A673 (cell line): ENCODE measurements at regions not wholly inside any gene's neighbourhood (a gene's known extent, or its start where the extent isn't known, plus 50 kb on each side); places are given as distances from the start of the nearest gene placed in this dataset.

Source experiments
- BruUV-seq: library from RNA; stranded (reverse); fragments of 400-500 nt; replicated peaks from 2 replicates; lab custom pipeline; 2021; lab: Mats Ljungman, UMichigan
- CTCF ChIA-PET: fragments of 300-600 bp; sonication (Branson Sonifier 250); formaldehyde crosslinking; loops from one replicate; lab custom pipeline; 2022; ENCODE audit warnings: antibody characterized with exemption; lab: Charles Lee
- POLR2A ChIA-PET: fragments of 300-600 bp; sonication (Branson Sonifier 250); formaldehyde crosslinking; loops from one replicate; lab custom pipeline; 2022; ENCODE audit warnings: antibody characterized with exemption; ENCODE audit not compliant: low non-redundant PET; lab: Charles Lee
- DNase-seq: peaks from one replicate; pipeline ENCODE4 v3.0.0-alpha.2; 2015; ENCODE audit warnings: low spot score
- H3K27ac ChIP-seq: fragments of 200-600 bp; sonication (generic); 2 replicates; pipeline ENCODE4 v1.5.1; 2016; ENCODE audit warnings: mixed run types, low read depth, mild to moderate bottlenecking, mixed read lengths, antibody characterized with exemption, low read length; ENCODE audit not compliant: poor library complexity, severe bottlenecking
- H3K27me3 ChIP-seq: fragments of 200-600 bp; sonication (generic); replicated peaks from 2 replicates; pipeline ENCODE4 v1.6.1; 2017; ENCODE audit warnings: mixed run types, low read depth, mild to moderate bottlenecking, mixed read lengths, antibody characterized with exemption, low read length; ENCODE audit not compliant: insufficient read depth, poor library complexity
- H3K36me3 ChIP-seq: fragments of 200-600 bp; sonication (generic); 2 replicates; pipeline ENCODE4 v1.6.1; 2016; ENCODE audit warnings: mixed run types, mild to moderate bottlenecking, mixed read lengths, antibody characterized with exemption, low read length; ENCODE audit not compliant: insufficient read depth, poor library complexity, severe bottlenecking
- H3K4me1 ChIP-seq: fragments of 200-600 bp; sonication (generic); 2 replicates; pipeline ENCODE4 v1.6.1; 2017; ENCODE audit warnings: mixed run types, mild to moderate bottlenecking, mixed read lengths, antibody characterized with exemption, low read length; ENCODE audit not compliant: insufficient read depth, poor library complexity, severe bottlenecking
- H3K4me3 ChIP-seq: fragments of 200-600 bp; sonication (generic); 2 replicates; pipeline ENCODE4 v1.5.1; 2016; ENCODE audit warnings: low read depth, mixed run types, mild to moderate bottlenecking, mixed read lengths, low read length; ENCODE audit not compliant: poor library complexity, severe bottlenecking
- H3K9me3 ChIP-seq: fragments of 200-600 bp; sonication (generic); 2 replicates; pipeline ENCODE4 v1.6.1; 2016; ENCODE audit warnings: mixed run types, low read depth, mild to moderate bottlenecking, mixed read lengths, antibody characterized with exemption, low read length; ENCODE audit not compliant: poor library complexity, severe bottlenecking
- CTCF ChIP-seq: fragments of 300-800, 200-600 bp; sonication (generic); conservative IDR thresholded peaks from 2 replicates; pipeline ENCODE4 v1.5.1; 2017; ENCODE audit warnings: low read depth, mild to moderate bottlenecking, antibody characterized with exemption, low read length, moderate library complexity, mixed read lengths
- EZH2 ChIP-seq: fragments of 200-600 bp; sonication (generic); IDR thresholded peaks from 2 replicates; pipeline ENCODE4 v1.6.1; 2017; ENCODE audit warnings: borderline replicate concordance, low read depth, mild to moderate bottlenecking, mixed read lengths, antibody characterized with exemption, low read length; ENCODE audit not compliant: poor library complexity, severe bottlenecking
- intact Hi-C: fragments of 100-400 bp; cut with micrococcal nuclease; formaldehyde crosslinking; loops from one replicate; pipeline ENCODE4 v1.10.0; 2022; ENCODE audit not compliant: unreplicated experiment

GRCh38 chr13:106433066-106433465 is 102.4 kb downstream of the EFNB2 start:
- no TSS peak for BruUV-seq
- H3K27ac ChIP-seq = no peak overlapping the region
- H3K36me3 ChIP-seq = no peaks in the 10 kb centered on the region
- intact Hi-C loops = no loop called here
- no peaks in the 10 kb centered on the region for H3K4me1 ChIP-seq
- no peaks in the 10 kb centered on the region for H3K27me3 ChIP-seq
- POLR2A ChIA-PET = no interaction called here
- TF ChIP-seq CTCF (no peak), EZH2 (no peak)
- no peak for DNase-seq
- no peaks in the 10 kb centered on the region for H3K9me3 ChIP-seq
- H3K4me3 ChIP-seq = no peak overlapping the region
- CTCF ChIA-PET = no interaction called here

- ChIA-PET POLR2A (no interaction called here), CTCF (no interaction called here)
- no TSS peak for BruUV-seq
- Histone ChIP-seq H3K4me3 (no peak overlapping the region), H3K4me1 (no peaks in the 10 kb centered on the region), H3K9me3 (no peaks in the 10 kb centered on the region), H3K27me3 (no peaks in the 10 kb centered on the region), H3K36me3 (no peaks in the 10 kb centered on the region), H3K27ac (no peak overlapping the region)
- intact Hi-C loops = no loop called here
- no peak for DNase-seq
- TF ChIP-seq CTCF = no peak
- no peak for TF ChIP-seq EZH2
Observed at GRCh38 chr13:106432636-106433035, 102.8 kb downstream of the EFNB2 start.

- BruUV-seq = no TSS peak
- TF ChIP-seq CTCF (no peak), EZH2 (no peak)
- Histone ChIP-seq H3K27me3 (no peaks in the 10 kb centered on the region), H3K36me3 (no peaks in the 10 kb centered on the region), H3K4me1 (no peaks in the 10 kb centered on the region), H3K9me3 (no peaks in the 10 kb centered on the region), H3K27ac (no peak overlapping the region), H3K4me3 (no peak overlapping the region)
- POLR2A ChIA-PET = no interaction called here
- no peak for DNase-seq
- intact Hi-C loops = no loop called here
- CTCF ChIA-PET = no interaction called here
Observed at GRCh38 chr13:106426909-106427308, 108.6 kb downstream of the EFNB2 start.
